Mesothelial cell of epicardium (in vitro differentiated cells): ENCODE measurements at regions not wholly inside any gene's neighbourhood (a gene's known extent, or its start where the extent isn't known, plus 50 kb on each side); places are given as distances from the start of the nearest gene placed in this dataset.

Experiments used
- DNase-seq, 2 experiments: peaks; one replicate each; pipeline ENCODE4 v3.0.0; 2021; ENCODE audit warnings: low spot score in 2 of 2; ENCODE audit not compliant: unreplicated experiment in 2 of 2
- H3K27ac Mint-ChIP-seq: 2 replicates; pipeline ENCODE4 v1.8.0; 2021; ENCODE audit warnings: mixed read lengths
- H3K27me3 Mint-ChIP-seq: 2 replicates; pipeline ENCODE4 v1.8.0; 2021; ENCODE audit warnings: low read depth, mixed read lengths
- H3K36me3 Mint-ChIP-seq: 2 replicates; pipeline ENCODE4 v1.8.0; 2021; ENCODE audit warnings: mixed read lengths
- H3K4me1 Mint-ChIP-seq: 2 replicates; pipeline ENCODE4 v1.8.0; 2021; ENCODE audit warnings: mixed read lengths
- H3K4me3 Mint-ChIP-seq: 2 replicates; pipeline ENCODE4 v1.8.0; 2021; ENCODE audit warnings: mild to moderate bottlenecking, moderate library complexity, mixed read lengths
- H3K9me3 Mint-ChIP-seq: 2 replicates; pipeline ENCODE4 v1.8.0; 2021; ENCODE audit warnings: mixed read lengths
- TF ChIP-seq, protein P1 (sequence below): fragments of 200-600 bp; sonication (generic); IDR thresholded peaks from one replicate; pipeline ENCODE4 v1.5.0; 2021; ENCODE audit warnings: antibody characterized with exemption; ENCODE audit not compliant: unreplicated experiment

DNA sequence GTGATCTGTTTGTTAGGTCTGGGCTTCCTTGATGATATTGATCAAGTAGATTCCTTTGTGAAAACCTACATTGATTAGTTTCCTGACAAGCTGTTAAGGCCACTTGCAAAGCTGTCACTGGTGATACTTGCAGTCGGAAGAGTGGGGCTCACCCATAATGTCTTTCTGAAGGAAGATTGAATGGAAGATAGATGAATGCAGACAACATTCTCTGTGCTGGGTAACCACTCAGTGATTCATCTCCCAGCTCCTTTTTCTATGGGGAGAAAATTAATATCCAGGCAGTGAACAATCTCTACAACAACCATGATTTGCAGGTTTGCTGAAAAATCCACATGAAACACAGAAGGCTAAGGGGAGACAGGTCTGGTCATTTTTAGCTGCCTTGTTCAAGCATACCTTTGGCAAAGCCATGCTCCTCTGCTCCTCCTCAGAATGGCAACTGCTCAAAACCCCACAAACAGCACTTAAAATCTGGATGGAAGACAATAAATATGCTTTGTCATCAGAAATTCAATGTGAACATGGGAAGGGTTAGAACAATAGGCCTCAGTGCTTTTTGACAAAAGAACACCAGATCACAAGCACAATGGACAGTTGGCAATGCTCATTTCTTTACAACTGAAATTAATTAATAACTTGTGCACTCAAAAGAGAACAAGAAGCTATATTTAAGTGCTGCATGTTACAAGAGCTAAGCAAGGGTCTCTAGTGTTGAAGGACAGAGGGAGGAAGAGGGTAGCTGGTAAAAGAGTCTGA is 495.4 kb downstream of the TOX3 start:
- Mint-ChIP-seq H3K36me3 (no peaks in the 10 kb centered on the region), H3K27ac (no peak overlapping the region), H3K4me1 (no peaks in the 10 kb centered on the region), H3K9me3 (peaks cover under 1% of the 10 kb centered on the region), H3K4me3 (no peak overlapping the region), H3K27me3 (peaks cover 8% of the 10 kb centered on the region)
- TF ChIP-seq, protein P1, sequence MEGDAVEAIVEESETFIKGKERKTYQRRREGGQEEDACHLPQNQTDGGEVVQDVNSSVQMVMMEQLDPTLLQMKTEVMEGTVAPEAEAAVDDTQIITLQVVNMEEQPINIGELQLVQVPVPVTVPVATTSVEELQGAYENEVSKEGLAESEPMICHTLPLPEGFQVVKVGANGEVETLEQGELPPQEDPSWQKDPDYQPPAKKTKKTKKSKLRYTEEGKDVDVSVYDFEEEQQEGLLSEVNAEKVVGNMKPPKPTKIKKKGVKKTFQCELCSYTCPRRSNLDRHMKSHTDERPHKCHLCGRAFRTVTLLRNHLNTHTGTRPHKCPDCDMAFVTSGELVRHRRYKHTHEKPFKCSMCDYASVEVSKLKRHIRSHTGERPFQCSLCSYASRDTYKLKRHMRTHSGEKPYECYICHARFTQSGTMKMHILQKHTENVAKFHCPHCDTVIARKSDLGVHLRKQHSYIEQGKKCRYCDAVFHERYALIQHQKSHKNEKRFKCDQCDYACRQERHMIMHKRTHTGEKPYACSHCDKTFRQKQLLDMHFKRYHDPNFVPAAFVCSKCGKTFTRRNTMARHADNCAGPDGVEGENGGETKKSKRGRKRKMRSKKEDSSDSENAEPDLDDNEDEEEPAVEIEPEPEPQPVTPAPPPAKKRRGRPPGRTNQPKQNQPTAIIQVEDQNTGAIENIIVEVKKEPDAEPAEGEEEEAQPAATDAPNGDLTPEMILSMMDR = no peak
- DNase-seq = no peak

DNA sequence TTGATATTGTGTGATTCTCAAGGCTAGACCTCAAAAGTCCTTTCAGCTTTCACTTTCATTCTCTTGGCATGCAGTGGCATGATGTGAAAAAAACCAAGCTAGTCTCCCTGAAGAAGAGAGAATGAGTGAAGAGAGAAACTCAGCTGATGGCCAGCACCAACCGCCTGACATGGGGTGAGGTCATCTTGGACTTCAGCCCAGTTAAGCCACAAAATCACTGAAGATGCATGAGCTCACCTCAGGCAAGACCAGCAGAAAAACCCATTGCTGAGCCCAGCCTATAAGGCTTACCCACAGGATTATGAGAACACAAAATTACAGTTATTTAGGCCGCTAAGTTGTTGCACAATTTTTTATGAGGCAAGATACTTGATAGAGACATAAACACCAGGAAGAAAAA is 496.5 kb downstream of the TOX3 start:
- Mint-ChIP-seq H3K27ac (no peak overlapping the region), H3K9me3 (peaks cover 9% of the 10 kb centered on the region), H3K27me3 (peaks cover 9% of the 10 kb centered on the region), H3K4me3 (no peak overlapping the region), H3K4me1 (no peaks in the 10 kb centered on the region), H3K36me3 (no peaks in the 10 kb centered on the region)
- no peak for DNase-seq
- TF ChIP-seq, protein P1 = no peak

DNA sequence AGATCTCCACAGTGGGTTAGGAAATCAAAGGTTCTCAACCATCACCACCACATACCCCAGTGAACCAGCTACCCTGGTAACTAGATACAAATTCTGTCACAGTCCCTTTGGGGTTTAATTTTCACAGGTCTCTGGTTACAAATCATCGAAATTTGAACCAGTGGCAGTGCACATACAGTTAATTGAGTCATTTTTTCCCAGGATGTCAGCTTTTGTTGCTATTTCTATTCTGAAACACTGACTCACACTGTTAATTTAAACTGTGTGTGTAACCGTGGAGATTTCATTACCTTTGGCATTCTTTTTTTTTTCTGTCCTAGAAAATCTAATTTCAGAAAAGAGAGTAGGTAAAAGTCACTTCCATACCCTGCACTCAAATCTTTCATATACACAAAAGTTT is 511.5 kb downstream of the TOX3 start:
- Mint-ChIP-seq H3K27me3 (peaks cover 18% of the 10 kb centered on the region), H3K4me1 (no peaks in the 10 kb centered on the region), H3K36me3 (no peaks in the 10 kb centered on the region), H3K27ac (no peak overlapping the region), H3K4me3 (no peak overlapping the region), H3K9me3 (peaks cover 2% of the 10 kb centered on the region)
- DNase-seq = no peak
- TF ChIP-seq, protein P1 = no peak

DNA sequence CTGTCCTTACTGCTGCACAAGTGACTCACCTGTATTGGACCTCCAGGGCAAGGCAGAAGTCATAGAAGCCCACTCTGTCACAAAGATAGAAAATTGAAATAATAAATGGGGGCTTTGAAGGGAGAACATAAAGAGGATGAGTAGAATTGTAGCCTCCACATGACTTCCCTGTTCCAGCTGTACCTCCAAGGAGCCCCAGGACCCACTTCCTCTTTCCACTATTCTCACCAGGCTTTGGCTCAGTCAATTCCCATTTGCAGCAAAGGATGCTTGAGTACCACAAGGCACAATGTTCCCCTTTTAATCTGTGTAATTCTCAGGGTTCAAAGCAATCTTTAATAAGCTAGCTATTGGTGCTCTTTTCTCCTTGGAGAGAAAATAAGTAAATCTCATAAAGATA is 512.1 kb downstream of the TOX3 start:
- H3K27me3 Mint-ChIP-seq = peaks cover 18% of the 10 kb centered on the region
- H3K4me3 Mint-ChIP-seq = no peak overlapping the region
- TF ChIP-seq, protein P1 = no peak
- no peaks in the 10 kb centered on the region for H3K36me3 Mint-ChIP-seq
- no peak for DNase-seq
- H3K4me1 Mint-ChIP-seq = no peaks in the 10 kb centered on the region
- no peaks in the 10 kb centered on the region for H3K9me3 Mint-ChIP-seq
- no peak overlapping the region for H3K27ac Mint-ChIP-seq

DNA sequence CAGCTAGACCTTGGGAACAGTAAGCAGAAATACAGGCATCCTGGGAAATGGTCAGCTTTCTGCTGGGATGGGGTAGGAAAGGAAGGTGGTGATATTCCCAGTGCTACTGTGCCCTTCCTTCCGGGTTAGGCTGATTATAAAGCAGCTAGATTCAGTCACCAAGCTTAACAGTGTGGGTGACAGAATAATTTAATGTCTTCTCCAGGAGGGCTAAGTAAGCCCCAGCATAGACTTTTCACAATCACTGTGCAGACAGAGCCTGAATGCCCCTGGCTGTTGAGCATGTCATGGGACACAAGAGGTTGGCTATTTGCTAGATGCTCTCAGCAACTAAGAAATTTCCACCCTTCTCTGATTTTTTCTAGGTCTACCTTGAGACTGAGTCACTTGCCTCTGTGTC is 513.0 kb downstream of the TOX3 start:
- no peaks in the 10 kb centered on the region for H3K36me3 Mint-ChIP-seq
- H3K9me3 Mint-ChIP-seq = no peaks in the 10 kb centered on the region
- H3K27ac Mint-ChIP-seq = no peak overlapping the region
- peaks cover 18% of the 10 kb centered on the region for H3K27me3 Mint-ChIP-seq
- DNase-seq = no peak
- no peaks in the 10 kb centered on the region for H3K4me1 Mint-ChIP-seq
- TF ChIP-seq, protein P1 = no peak
- no peak overlapping the region for H3K4me3 Mint-ChIP-seq
